LNCAP (cell line): ENCODE measurements at regions not wholly inside any gene's neighbourhood (a gene's known extent, or its start where the extent isn't known, plus 50 kb on each side); places are given as distances from the start of the nearest gene placed in this dataset.

Experiments used
- CTCF ChIP-seq: fragments of 450-650 bp; IDR thresholded peaks from 2 replicates; pipeline ENCODE4 v1.5.1; 2017; ENCODE audit warnings: mild to moderate bottlenecking

- TF ChIP-seq CTCF: no peak
These were observed 247.7 kb downstream of the AHR start for GRCh38 chr7:17546189-17546588.

GRCh38 chr7:17546592-17546991 lies 248.1 kb downstream of the AHR start:
- TF ChIP-seq CTCF: no peak

GRCh38 chr7:17548014-17548653 lies 249.7 kb downstream of the AHR start:
- no peak for TF ChIP-seq CTCF

- TF ChIP-seq CTCF: no peak
These were observed 251.0 kb downstream of the AHR start for GRCh38 chr7:17549406-17549805.

GRCh38 chr7:17552373-17552772 lies 253.9 kb downstream of the AHR start:
- TF ChIP-seq CTCF: no peak

GRCh38 chr7:17552952-17553351 lies 254.5 kb downstream of the AHR start:
- TF ChIP-seq CTCF: no peak

- TF ChIP-seq CTCF: no peak
These were observed 256.0 kb downstream of the AHR start for GRCh38 chr7:17554341-17555015.
